ENCODE measurements at regions not wholly inside any gene's neighbourhood (a gene's known extent, or its start where the extent isn't known, plus 50 kb on each side); places are given as distances from the start of the nearest gene placed in this dataset.

GRCh38 chr4:127410201-127410600 is 222.6 kb upstream of the INTU start:
- no peak overlapping the region for H3K4me3 ChIP-seq (ENCODE audit: low read length)
- TF ChIP-seq, protein P1, sequence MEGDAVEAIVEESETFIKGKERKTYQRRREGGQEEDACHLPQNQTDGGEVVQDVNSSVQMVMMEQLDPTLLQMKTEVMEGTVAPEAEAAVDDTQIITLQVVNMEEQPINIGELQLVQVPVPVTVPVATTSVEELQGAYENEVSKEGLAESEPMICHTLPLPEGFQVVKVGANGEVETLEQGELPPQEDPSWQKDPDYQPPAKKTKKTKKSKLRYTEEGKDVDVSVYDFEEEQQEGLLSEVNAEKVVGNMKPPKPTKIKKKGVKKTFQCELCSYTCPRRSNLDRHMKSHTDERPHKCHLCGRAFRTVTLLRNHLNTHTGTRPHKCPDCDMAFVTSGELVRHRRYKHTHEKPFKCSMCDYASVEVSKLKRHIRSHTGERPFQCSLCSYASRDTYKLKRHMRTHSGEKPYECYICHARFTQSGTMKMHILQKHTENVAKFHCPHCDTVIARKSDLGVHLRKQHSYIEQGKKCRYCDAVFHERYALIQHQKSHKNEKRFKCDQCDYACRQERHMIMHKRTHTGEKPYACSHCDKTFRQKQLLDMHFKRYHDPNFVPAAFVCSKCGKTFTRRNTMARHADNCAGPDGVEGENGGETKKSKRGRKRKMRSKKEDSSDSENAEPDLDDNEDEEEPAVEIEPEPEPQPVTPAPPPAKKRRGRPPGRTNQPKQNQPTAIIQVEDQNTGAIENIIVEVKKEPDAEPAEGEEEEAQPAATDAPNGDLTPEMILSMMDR (conservative IDR thresholded peaks at IDR 0.05; ENCODE audit: low read length), result no peak
- no peak for DNase-seq (ENCODE audit: low read depth)

DNA sequence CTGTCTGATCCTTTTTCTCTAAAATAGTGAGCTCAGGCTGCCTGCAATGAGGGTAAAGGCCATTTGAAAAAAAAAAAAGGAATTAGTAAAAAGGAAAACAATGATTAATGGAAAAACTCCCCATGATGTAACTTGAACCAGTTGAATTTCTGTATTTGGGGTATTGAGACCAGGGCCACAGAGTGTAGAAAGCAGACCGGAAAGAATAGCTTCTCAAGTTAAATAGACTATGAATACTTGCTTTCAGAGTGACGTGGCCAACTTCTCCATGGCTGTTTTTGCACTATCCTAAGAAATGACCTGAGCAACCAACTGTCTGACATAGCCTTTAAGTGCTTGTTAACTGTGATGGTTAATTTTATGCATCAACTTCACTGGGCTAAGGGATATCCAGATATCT is 222.1 kb upstream of the INTU start:
- H3K4me3 ChIP-seq (ENCODE audit: low read length), result no peak overlapping the region
- TF ChIP-seq, protein P1 (conservative IDR thresholded peaks at IDR 0.05; ENCODE audit: low read length), result no peak
- no peak for DNase-seq (ENCODE audit: low read depth)

- DNase-seq (ENCODE audit: low read depth), result no peak
- TF ChIP-seq, protein P1 (conservative IDR thresholded peaks at IDR 0.05; ENCODE audit: low read length), result no peak
- no peak overlapping the region for H3K4me3 ChIP-seq (ENCODE audit: low read length)
Measured at GRCh38 chr4:127414951-127415606, 217.7 kb upstream of the INTU start.

GRCh38 chr4:127416115-127416514 is 216.6 kb upstream of the INTU start:
- no peak overlapping the region for H3K4me3 ChIP-seq (ENCODE audit: low read length)
- TF ChIP-seq, protein P1 (conservative IDR thresholded peaks at IDR 0.05; ENCODE audit: low read length), result no peak
- peak; percentile 1 for DNase-seq (ENCODE audit: low read depth)

DNA sequence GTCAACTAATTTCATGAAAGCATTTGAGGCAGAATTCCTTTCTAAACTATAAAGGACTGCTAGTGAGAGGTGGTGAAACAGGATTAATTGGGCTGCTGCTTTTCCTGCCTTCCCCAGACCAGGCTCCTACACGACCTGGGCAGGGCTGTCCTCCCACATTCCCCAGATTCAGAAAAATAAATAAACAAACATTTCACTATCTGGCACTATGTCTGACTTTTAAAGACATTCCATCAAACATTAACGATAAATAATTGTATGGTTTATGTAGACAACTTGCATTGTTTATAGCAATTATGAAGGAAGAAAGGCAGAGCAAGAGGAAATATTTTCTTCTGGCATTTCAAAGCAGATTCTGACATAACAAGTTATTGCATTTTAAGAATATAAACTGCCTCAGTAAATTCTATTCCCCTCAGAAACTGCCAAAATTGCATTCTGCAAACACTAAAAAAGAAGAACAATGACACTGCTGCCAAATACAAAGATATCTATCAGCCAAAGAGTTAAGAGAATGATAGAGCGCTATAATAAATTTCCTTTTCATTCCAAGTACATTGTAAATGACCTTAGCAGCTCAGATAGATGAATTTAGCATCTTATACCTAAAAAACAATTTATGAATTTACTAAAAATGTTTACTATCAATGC is 214.7 kb upstream of the INTU start:
- TF ChIP-seq, protein P1 (conservative IDR thresholded peaks at IDR 0.05; ENCODE audit: low read length), result no peak
- H3K4me3 ChIP-seq (ENCODE audit: low read length), result no peak overlapping the region
- DNase-seq (ENCODE audit: low read depth), result no peak

- no peak overlapping the region for H3K4me3 ChIP-seq (ENCODE audit: low read length)
- no peak for DNase-seq (ENCODE audit: low read depth)
- TF ChIP-seq, protein P1 (conservative IDR thresholded peaks at IDR 0.05; ENCODE audit: low read length), result no peak
Measured at GRCh38 chr4:127419431-127419830, 213.3 kb upstream of the INTU start.

GRCh38 chr4:127421437-127421836 is 211.3 kb upstream of the INTU start:
- TF ChIP-seq, protein P1 (conservative IDR thresholded peaks at IDR 0.05; ENCODE audit: low read length), result no peak
- peak; percentile 23 for DNase-seq (ENCODE audit: low read depth)
- H3K4me3 ChIP-seq (ENCODE audit: low read length), result no peak overlapping the region
